Left ventricle myocardium inferior (tissue), 1 donor: ENCODE measurements at regions not wholly inside any gene's neighbourhood (a gene's known extent, or its start where the extent isn't known, plus 50 kb on each side); places are given as distances from the start of the nearest gene placed in this dataset.

Source experiments
- DNase-seq: peaks from one replicate; pipeline ENCODE4 v3.0.0-alpha.2; 2020
- H3K27ac ChIP-seq: fragments of 200-600 bp; replicated peaks from 2 replicates; pipeline ENCODE4 v1.8.0; 2021
- H3K27me3 ChIP-seq: fragments of 200-600 bp; 2 replicates; pipeline ENCODE4 v1.8.0; 2021; ENCODE audit warnings: low read depth
- H3K36me3 ChIP-seq: fragments of 200-600 bp; 2 replicates; pipeline ENCODE4 v1.8.0; 2021
- H3K4me1 ChIP-seq: fragments of 200-600 bp; 2 replicates; pipeline ENCODE4 v1.8.0; 2021
- H3K4me3 ChIP-seq: fragments of 200-600 bp; 2 replicates; pipeline ENCODE4 v1.8.0; 2021; ENCODE audit warnings: mild to moderate bottlenecking, moderate library complexity
- H3K9me3 ChIP-seq: fragments of 200-600 bp; replicated peaks from 2 replicates; pipeline ENCODE4 v1.8.0; 2021
- CTCF ChIP-seq: fragments of 200-600 bp; IDR thresholded peaks from 2 replicates; pipeline ENCODE4 v1.8.0; 2021; ENCODE audit warnings: antibody characterized with exemption, mild to moderate bottlenecking, borderline replicate concordance
- intact Hi-C: fragments of 100-400 bp; cut with micrococcal nuclease; formaldehyde crosslinking; loops from one replicate; pipeline ENCODE4 v1.11.0; 2022
- donor health status: DM: no; HTN: yes; CAD: no; lungs with severe emphysema.

GRCh38 chr22:48577014-48577690 is 1250.5 kb downstream of the BRD1 start:
- Histone ChIP-seq H3K36me3 (no peaks in the 10 kb centered on the region), H3K9me3 (peaks cover 4% of the 10 kb centered on the region), H3K4me1 (peaks cover 5% of the 10 kb centered on the region), H3K4me3 (peak overlapping the region; percentile 50), H3K27me3 (peaks cover 92% of the 10 kb centered on the region), H3K27ac (no peak overlapping the region)
- intact Hi-C loops, result no loop called here
- DNase-seq, result no peak
- no peak for TF ChIP-seq CTCF

GRCh38 chr22:48576333-48577013 is 1251.2 kb downstream of the BRD1 start:
- Histone ChIP-seq H3K27ac (no peak overlapping the region), H3K9me3 (peaks cover 11% of the 10 kb centered on the region), H3K36me3 (no peaks in the 10 kb centered on the region), H3K27me3 (peaks cover 91% of the 10 kb centered on the region), H3K4me3 (peak overlapping the region; percentile 50), H3K4me1 (peaks cover 5% of the 10 kb centered on the region)
- peak; percentile 57 for TF ChIP-seq CTCF
- intact Hi-C loops, result no loop called here
- no peak for DNase-seq

- Histone ChIP-seq H3K4me1 (peaks cover 5% of the 10 kb centered on the region), H3K9me3 (peaks cover 18% of the 10 kb centered on the region), H3K27ac (no peak overlapping the region), H3K27me3 (peaks cover 85% of the 10 kb centered on the region), H3K36me3 (no peaks in the 10 kb centered on the region), H3K4me3 (peak overlapping the region; percentile 50)
- intact Hi-C loops, result no loop called here
- no peak for DNase-seq
- TF ChIP-seq CTCF, result no peak
These were observed 1251.9 kb downstream of the BRD1 start for GRCh38 chr22:48575618-48576332.

GRCh38 chr22:48574776-48575617 is 1252.7 kb downstream of the BRD1 start:
- intact Hi-C loops, result no loop called here
- TF ChIP-seq CTCF, result peak; percentile 46
- H3K36me3 ChIP-seq, result no peaks in the 10 kb centered on the region
- H3K4me3 ChIP-seq, result no peak overlapping the region
- no peak for DNase-seq
- H3K9me3 ChIP-seq, result peaks cover 26% of the 10 kb centered on the region
- peaks cover 5% of the 10 kb centered on the region for H3K4me1 ChIP-seq
- peaks cover 78% of the 10 kb centered on the region for H3K27me3 ChIP-seq
- no peak overlapping the region for H3K27ac ChIP-seq

GRCh38 chr22:48573766-48574165 is 1253.9 kb downstream of the BRD1 start:
- peaks cover 78% of the 10 kb centered on the region for H3K27me3 ChIP-seq
- H3K4me1 ChIP-seq, result peaks cover 5% of the 10 kb centered on the region
- no peak for DNase-seq
- intact Hi-C loops, result no loop called here
- H3K27ac ChIP-seq, result no peak overlapping the region
- TF ChIP-seq CTCF, result no peak
- H3K4me3 ChIP-seq, result no peak overlapping the region
- peaks cover 32% of the 10 kb centered on the region for H3K9me3 ChIP-seq
- H3K36me3 ChIP-seq, result no peaks in the 10 kb centered on the region
